Liver (tissue), 8 donors: ENCODE measurements at regions not wholly inside any gene's neighbourhood (a gene's known extent, or its start where the extent isn't known, plus 50 kb on each side); places are given as distances from the start of the nearest gene placed in this dataset.

Source experiments
- DNase-seq: peaks from one replicate; pipeline ENCODE4 v3.0.0-alpha.2; 2017; ENCODE audit warnings: low spot score
- H3K27ac ChIP-seq, 2 donors: one replicate each; pipeline ENCODE4 v1.7.0; 2013; ENCODE audit warnings: inconsistent platforms in 2 of 2, low read length in 2 of 2, control low read depth in 1 of 2, low read depth in 1 of 2, mild to moderate bottlenecking in 1 of 2
- H3K27me3 ChIP-seq, 4 donors: one replicate each; pipeline versions ENCODE4 v1.6.1 to v1.7.0; 2013; ENCODE audit warnings: low read length in 3 of 4, inconsistent platforms in 1 of 4, mild to moderate bottlenecking in 1 of 4, moderate library complexity in 1 of 4; ENCODE audit not compliant: control insufficient read depth in 4 of 4, insufficient read depth in 4 of 4
- H3K36me3 ChIP-seq, 4 donors: one replicate each; pipeline versions ENCODE4 v1.6.1 to v1.7.0; 2013; ENCODE audit warnings: low read length in 3 of 4, mild to moderate bottlenecking in 3 of 4, low read depth in 1 of 4, moderate library complexity in 1 of 4; ENCODE audit not compliant: control insufficient read depth in 4 of 4, insufficient read depth in 3 of 4
- H3K4me1 ChIP-seq, 4 donors: one replicate each; pipeline versions ENCODE4 v1.6.1 to v1.7.0; 2013; ENCODE audit warnings: low read length in 3 of 4, mild to moderate bottlenecking in 3 of 4, moderate library complexity in 1 of 4; ENCODE audit not compliant: control insufficient read depth in 4 of 4, insufficient read depth in 4 of 4
- H3K4me3 ChIP-seq, 3 donors: one replicate each; pipeline versions ENCODE4 v1.6.1 to v1.7.0; 2013; ENCODE audit warnings: low read length in 3 of 3, control low read depth in 1 of 3, low read depth in 1 of 3, mild to moderate bottlenecking in 1 of 3
- H3K9ac ChIP-seq, 2 donors: one replicate each; pipeline ENCODE4 v1.7.0; 2013; ENCODE audit warnings: low read length in 2 of 2, mild to moderate bottlenecking in 2 of 2, moderate library complexity in 2 of 2, control low read depth in 1 of 2, low read depth in 1 of 2
- H3K9me3 ChIP-seq, 4 donors: one replicate each; pipeline versions ENCODE4 v1.6.1 to v1.7.0; 2013; ENCODE audit warnings: low read length in 3 of 4; ENCODE audit not compliant: control insufficient read depth in 4 of 4
- ATF3 ChIP-seq: IDR thresholded peaks from 2 replicates; pipeline ENCODE4 v1.6.1; 2016; ENCODE audit warnings: antibody characterized with exemption
- CTCF ChIP-seq: fragments of 150-350 bp; IDR thresholded peaks from 2 replicates; pipeline ENCODE4 v1.5.1; 2017; ENCODE audit warnings: improper control_type of control experiment, low read depth, low read length; ENCODE audit not compliant: missing input control
- EGR1 ChIP-seq, 2 donors: IDR thresholded peaks; 2 replicates each; pipeline ENCODE4 v1.6.1; 2016 to 2018; ENCODE audit warnings: antibody characterized with exemption in 2 of 2, low read depth in 2 of 2
- FOXA1 ChIP-seq: IDR thresholded peaks from 2 replicates; pipeline ENCODE4 v1.6.1; 2016; ENCODE audit warnings: antibody characterized with exemption
- FOXA2 ChIP-seq: IDR thresholded peaks from 2 replicates; pipeline ENCODE4 v1.6.1; 2016; ENCODE audit warnings: antibody characterized with exemption
- GABPA ChIP-seq, 2 donors: IDR thresholded peaks in 1 of 2; conservative IDR thresholded peaks in 1 of 2; 2 replicates each; pipeline ENCODE4 v1.6.1; 2016; ENCODE audit warnings: antibody characterized with exemption in 2 of 2, mild to moderate bottlenecking in 1 of 2, moderate library complexity in 1 of 2
- HNF4A ChIP-seq, 2 donors: conservative IDR thresholded peaks; 2 replicates each; pipeline ENCODE4 v1.6.1; 2016; ENCODE audit warnings: antibody characterized with exemption in 2 of 2, mild to moderate bottlenecking in 2 of 2
- HNF4G ChIP-seq: IDR thresholded peaks from 2 replicates; pipeline ENCODE4 v1.6.1; 2016; ENCODE audit warnings: antibody characterized with exemption
- JUND ChIP-seq, 2 donors: IDR thresholded peaks; 2 replicates each; pipeline ENCODE4 v1.6.1; 2016; ENCODE audit warnings: antibody characterized with exemption in 2 of 2
- MAX ChIP-seq: IDR thresholded peaks from 2 replicates; pipeline ENCODE4 v1.6.1; 2016; ENCODE audit warnings: antibody characterized with exemption
- NR2F2 ChIP-seq: IDR thresholded peaks from 2 replicates; pipeline ENCODE4 v1.6.1; 2016; ENCODE audit warnings: antibody characterized with exemption
- RAD21 ChIP-seq, 2 donors: IDR thresholded peaks; 2 replicates each; pipeline ENCODE4 v1.6.1; 2016; ENCODE audit warnings: antibody characterized with exemption in 2 of 2, mild to moderate bottlenecking in 2 of 2
- REST ChIP-seq: IDR thresholded peaks from 2 replicates; pipeline ENCODE4 v1.6.1; 2016; ENCODE audit warnings: antibody characterized with exemption, mild to moderate bottlenecking
- RXRA ChIP-seq, 2 donors: IDR thresholded peaks; 2 replicates each; pipeline ENCODE4 v1.6.1; 2017 to 2018; ENCODE audit warnings: antibody characterized with exemption in 2 of 2, mild to moderate bottlenecking in 1 of 2
- SP1 ChIP-seq: IDR thresholded peaks from 2 replicates; pipeline ENCODE4 v1.6.1; 2018; ENCODE audit warnings: antibody characterized with exemption, mild to moderate bottlenecking
- TAF1 ChIP-seq: conservative IDR thresholded peaks from 2 replicates; pipeline ENCODE4 v1.6.1; 2016; ENCODE audit warnings: antibody characterized with exemption, mild to moderate bottlenecking
- YY1 ChIP-seq: IDR thresholded peaks from 2 replicates; pipeline ENCODE4 v1.6.1; 2016; ENCODE audit warnings: antibody characterized with exemption, mild to moderate bottlenecking
- ZBTB33 ChIP-seq: IDR thresholded peaks from 2 replicates; pipeline ENCODE4 v1.6.1; 2016; ENCODE audit warnings: antibody characterized with exemption
- WGBS: extraction: QIAGEN DNeasy Blood & Tissue Kit; methylation state at CpG from one replicate; pipeline ENCODE4 v1.1.7; 2013; 5-methylcytosine and 5-hydroxymethylcytosine counted together
- donor health status: healthy.
- donor health status: healthy.
- donor health status: healthy.
- donor health status: healthy.
- donor health status: healthy.

- no peak for DNase-seq
- no peak overlapping the region for H3K9ac ChIP-seq
- no peaks in the 10 kb centered on the region for H3K9me3 ChIP-seq
- H3K27ac ChIP-seq: no peak overlapping the region
- WGBS: 65% methylated on average over 2 of the region's 2 CpGs
- H3K36me3 ChIP-seq: no peaks in the 10 kb centered on the region
- H3K4me1 ChIP-seq: peaks cover 0 to 5% (median 0%) of the 10 kb centered on the region in 4 donors
- H3K4me3 ChIP-seq: no peak overlapping the region
- no peaks in the 10 kb centered on the region for H3K27me3 ChIP-seq
- TF ChIP-seq GABPA (IDR thresholded peaks at IDR 0.05 in 1 of 2, conservative IDR thresholded peaks at IDR 0.05 in 1 of 2): no peak
- TF ChIP-seq FOXA2: no peak
- no peak for TF ChIP-seq MAX
Measured at GRCh38 chr3:46080969-46081345, 53.7 kb upstream of the XCR1 start.

GRCh38 chr3:46080124-46080968 lies 53.1 kb upstream of the XCR1 start:
- Histone ChIP-seq H3K27me3 (no peaks in the 10 kb centered on the region), H3K36me3 (no peaks in the 10 kb centered on the region), H3K4me1 (peaks cover 0 to 5% (median 0%) of the 10 kb centered on the region in 4 donors), H3K9ac (no peak overlapping the region), H3K27ac (no peak overlapping the region), H3K9me3 (no peaks in the 10 kb centered on the region), H3K4me3 (no peak overlapping the region)
- WGBS: 79% methylated on average over 6 of the region's 6 CpGs
- DNase-seq: no peak
- no peak for TF ChIP-seq FOXA1
- TF ChIP-seq MAX: no peak
- TF ChIP-seq RAD21 (IDR thresholded peaks at IDR 0.05): no peak
- TF ChIP-seq CTCF: no peak
- TF ChIP-seq FOXA2: no peak
- no peak for TF ChIP-seq EGR1 (IDR thresholded peaks at IDR 0.05; ENCODE audit: low read depth in 2 of 2)
- TF ChIP-seq HNF4G: no peak
- TF ChIP-seq REST: no peak
- no peak for TF ChIP-seq RXRA (IDR thresholded peaks at IDR 0.05)
- TF ChIP-seq ZBTB33: no peak
- TF ChIP-seq NR2F2: no peak
- no peak for TF ChIP-seq ATF3
- no peak for TF ChIP-seq JUND (IDR thresholded peaks at IDR 0.05)
- no peak for TF ChIP-seq SP1
- no peak for TF ChIP-seq TAF1
- TF ChIP-seq YY1: no peak
- TF ChIP-seq GABPA (IDR thresholded peaks at IDR 0.05 in 1 of 2, conservative IDR thresholded peaks at IDR 0.05 in 1 of 2): no peak
- TF ChIP-seq HNF4A (conservative IDR thresholded peaks at IDR 0.05): no peak
